ENCODE measurements at regions not wholly inside any gene's neighbourhood (a gene's known extent, or its start where the extent isn't known, plus 50 kb on each side); places are given as distances from the start of the nearest gene placed in this dataset.

DNA sequence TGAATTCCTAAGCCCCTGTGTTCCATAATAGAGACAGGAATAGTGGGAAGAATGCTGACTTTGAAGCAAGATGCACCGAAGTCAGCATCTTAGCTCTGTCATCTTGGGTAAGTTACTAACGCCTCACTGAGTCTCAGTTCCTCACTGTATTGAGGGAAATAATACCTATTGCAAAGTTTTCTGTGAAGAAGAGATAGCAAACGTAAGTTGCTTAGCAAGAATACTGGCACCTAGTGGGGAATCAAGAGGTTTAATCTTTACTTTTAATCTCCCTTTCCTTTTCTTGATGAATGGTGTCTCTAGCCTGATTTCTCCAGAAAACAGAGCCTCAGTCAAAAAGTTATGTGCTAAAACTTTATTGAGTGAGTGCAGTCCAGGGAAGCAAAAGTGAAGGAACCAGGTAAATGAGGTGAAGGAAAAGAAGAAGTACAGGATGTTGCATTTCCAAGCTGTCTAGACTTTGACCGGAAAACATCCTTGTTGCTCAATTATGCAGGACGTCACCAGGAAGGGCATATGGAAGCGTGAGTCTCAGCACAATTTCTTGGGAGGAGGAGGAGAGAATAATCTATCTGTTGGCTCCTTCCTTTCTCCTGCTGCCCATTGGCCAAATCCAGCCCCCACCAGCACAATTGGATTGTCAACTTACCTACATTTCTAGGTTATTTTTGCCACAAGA lies 210.0 kb downstream of the B3GLCT start:
- 58 to 64% methylated on average over 6 of the region's 6 CpGs for WGBS, 2 donors
- DNase-seq (ENCODE audit: low spot score in 2 of 2), result no peak
- no peak overlapping the region for H3K4me3 ChIP-seq (ENCODE audit: low read depth, poor library complexity, severe bottlenecking)
- TF ChIP-seq CTCF (IDR thresholded peaks at IDR 0.05) (no peak), POLR2A (IDR thresholded peaks at IDR 0.05) (no peak)
- intact Hi-C loops (cut with DNase I; ENCODE audit: low total_unique reads), result no loop called here

DNA sequence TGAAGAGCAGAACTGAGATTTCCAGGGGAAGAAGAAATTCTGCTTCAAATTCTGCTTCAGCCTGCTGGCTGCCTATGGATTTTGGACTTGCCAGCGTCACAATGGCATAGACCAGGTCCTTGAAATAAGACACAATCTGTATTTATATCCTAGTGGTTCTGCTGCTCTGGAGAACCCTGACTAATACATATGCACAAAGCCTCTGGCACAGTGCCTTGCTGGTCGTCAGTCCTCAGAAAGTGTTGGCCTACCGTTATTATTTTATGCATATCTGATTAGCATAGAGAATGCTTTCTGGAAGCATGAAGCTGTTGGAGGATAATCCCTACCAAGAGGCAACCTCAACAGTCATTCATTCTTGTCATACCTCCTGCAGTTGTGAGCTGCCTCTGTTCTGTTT lies 213.7 kb downstream of the B3GLCT start:
- 60 to 72% methylated on average over 3 of the region's 3 CpGs for WGBS, 2 donors
- no peak for TF ChIP-seq POLR2A (IDR thresholded peaks at IDR 0.05)
- TF ChIP-seq CTCF (IDR thresholded peaks at IDR 0.05), result no peak
- no peak overlapping the region for H3K4me3 ChIP-seq (ENCODE audit: low read depth, poor library complexity, severe bottlenecking)
- no peak for DNase-seq (ENCODE audit: low spot score in 2 of 2)
- intact Hi-C loops (cut with DNase I; ENCODE audit: low total_unique reads), result no loop called here

DNA sequence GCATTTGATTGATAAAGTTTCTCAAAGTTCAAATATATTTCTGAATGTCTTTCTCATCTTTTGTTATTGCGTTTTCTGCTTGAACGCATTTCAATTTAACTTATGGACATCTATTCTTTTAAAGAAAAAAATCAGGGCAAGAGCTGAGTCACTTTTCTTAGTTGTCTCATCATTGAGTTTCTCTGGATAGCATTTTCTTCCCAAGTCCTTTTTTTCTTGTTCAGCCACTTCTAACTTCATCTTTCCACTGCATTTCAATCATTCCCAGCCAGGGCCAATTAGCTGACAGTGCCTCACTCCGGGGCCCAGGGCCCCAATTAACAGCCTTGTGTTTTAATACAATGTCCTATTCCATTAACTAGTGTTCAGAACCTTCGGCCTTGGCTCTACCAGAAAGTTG lies 216.3 kb downstream of the B3GLCT start:
- no peak overlapping the region for H3K4me3 ChIP-seq (ENCODE audit: low read depth, poor library complexity, severe bottlenecking)
- no peak for DNase-seq (ENCODE audit: low spot score in 2 of 2)
- intact Hi-C loops (cut with DNase I; ENCODE audit: low total_unique reads), result no loop called here
- TF ChIP-seq CTCF (IDR thresholded peaks at IDR 0.05) (no peak), POLR2A (IDR thresholded peaks at IDR 0.05) (no peak)
- 79 to 82% methylated on average over 4 of the region's 4 CpGs for WGBS, 2 donors

- no peak for DNase-seq (ENCODE audit: low spot score in 2 of 2)
- WGBS, 2 donors, result 85 to 86% methylated on average over 2 of the region's 2 CpGs
- TF ChIP-seq CTCF (IDR thresholded peaks at IDR 0.05) (no peak), POLR2A (IDR thresholded peaks at IDR 0.05) (no peak)
- H3K4me3 ChIP-seq (ENCODE audit: low read depth, poor library complexity, severe bottlenecking), result no peak overlapping the region
- intact Hi-C loops (cut with DNase I; ENCODE audit: low total_unique reads), result no loop called here
Observed at GRCh38 chr13:31418186-31418585, 218.4 kb downstream of the B3GLCT start.

DNA sequence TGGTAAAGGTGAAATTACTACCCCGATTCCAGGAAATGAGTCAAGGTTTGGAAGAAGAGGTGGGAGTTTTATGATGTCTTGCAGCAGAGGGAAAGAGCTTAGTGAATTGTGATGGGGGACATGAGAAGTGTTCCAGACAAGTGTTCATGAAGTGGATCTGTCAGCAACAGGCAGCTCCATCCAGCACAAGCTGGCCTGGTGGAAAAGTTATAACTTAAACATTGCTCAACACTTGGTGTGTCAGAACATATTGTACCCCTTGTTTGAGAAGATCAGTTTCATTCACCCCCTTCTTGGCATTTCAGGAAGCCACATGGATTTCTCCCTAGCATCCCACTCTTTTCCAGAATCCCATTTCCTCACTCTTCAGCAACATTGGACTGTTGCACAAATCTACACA lies 222.0 kb downstream of the B3GLCT start:
- H3K4me3 ChIP-seq (ENCODE audit: low read depth, poor library complexity, severe bottlenecking), result no peak overlapping the region
- 71 to 75% methylated on average over 1 of the region's 1 CpG for WGBS, 2 donors
- peak in 1 of 2 donors; percentile 40 for DNase-seq (ENCODE audit: low spot score in 2 of 2)
- no peak for TF ChIP-seq POLR2A (IDR thresholded peaks at IDR 0.05)
- TF ChIP-seq CTCF (IDR thresholded peaks at IDR 0.05), result no peak
- intact Hi-C loops (cut with DNase I; ENCODE audit: low total_unique reads), result loop anchor here (10.0 kb wide), 1 partner anchor 187 kb away; no protein-coding TSS in a partner anchor
